Smooth muscle cell (in vitro differentiated cells): ENCODE measurements at regions not wholly inside any gene's neighbourhood (a gene's known extent, or its start where the extent isn't known, plus 50 kb on each side); places are given as distances from the start of the nearest gene placed in this dataset.
"Not testable (repeated sequence)": the region's sequence is repeated elsewhere in the genome, so short reads cannot be mapped to it uniquely, and the experiment has no call there.

Experiments used
- DNase-seq: peaks from one replicate; lab custom pipeline; 2025; ENCODE audit not compliant: unreplicated experiment; lab: John Stamatoyannopoulos, UW
- H2AFZ ChIP-seq: fragments of 200-600 bp; sonication (generic); 2 replicates; pipeline ENCODE4 v1.6.0; 2016; ENCODE audit warnings: antibody characterized with exemption, low read depth, mild to moderate bottlenecking
- H3F3A ChIP-seq: fragments of 200-600 bp; sonication (generic); 2 replicates; pipeline ENCODE4 v1.6.0; 2017; ENCODE audit warnings: antibody characterized with exemption, low read depth
- H3K27ac ChIP-seq: fragments of 200-600 bp; sonication (generic); 2 replicates; pipeline ENCODE4 v1.5.1; 2016; ENCODE audit warnings: low read depth, mild to moderate bottlenecking
- H3K27me3 ChIP-seq: fragments of 200-600 bp; sonication (generic); 2 replicates; pipeline ENCODE4 v1.6.1; 2016; ENCODE audit warnings: low read depth, mild to moderate bottlenecking
- H3K36me3 ChIP-seq: fragments of 200-600 bp; sonication (generic); 2 replicates; pipeline ENCODE4 v1.5.1; 2016; ENCODE audit warnings: low read depth
- H3K4me1 ChIP-seq: fragments of 200-600 bp; sonication (generic); 2 replicates; pipeline ENCODE4 v1.5.1; 2016; ENCODE audit warnings: low read depth
- H3K4me2 ChIP-seq: fragments of 200-600 bp; sonication (generic); 2 replicates; pipeline ENCODE4 v1.6.0; 2016; ENCODE audit warnings: mild to moderate bottlenecking
- H3K4me3 ChIP-seq: fragments of 200-600 bp; sonication (generic); 2 replicates; pipeline ENCODE4 v1.5.1; 2016; ENCODE audit warnings: mild to moderate bottlenecking
- H3K79me2 ChIP-seq: fragments of 200-600 bp; sonication (generic); 2 replicates; pipeline ENCODE4 v1.6.0; 2016; ENCODE audit warnings: low read depth, mild to moderate bottlenecking
- H3K9ac ChIP-seq: fragments of 200-600 bp; sonication (generic); 2 replicates; pipeline ENCODE4 v1.6.0; 2016; ENCODE audit warnings: low read depth
- H3K9me3 ChIP-seq: fragments of 200-600 bp; sonication (generic); replicated peaks from 2 replicates; pipeline ENCODE4 v1.5.1; 2016; ENCODE audit warnings: low read depth
- H4K20me1 ChIP-seq: fragments of 200-600 bp; sonication (generic); 2 replicates; pipeline ENCODE4 v1.6.0; 2016; ENCODE audit warnings: low read depth
- CTCF ChIP-seq: fragments of 200-600 bp; sonication (generic); IDR thresholded peaks from 2 replicates; pipeline ENCODE4 v1.5.1; 2017; ENCODE audit warnings: borderline replicate concordance, mild to moderate bottlenecking, antibody characterized with exemption; ENCODE audit not compliant: insufficient read depth, poor library complexity, severe bottlenecking
- whole genome bisulfite sequencing: methylation state at CpG from one replicate; pipeline ENCODE4 v1.1.7; 2016; ENCODE audit warnings: low lambda C conversion rate; 5-methylcytosine and 5-hydroxymethylcytosine counted together

DNA sequence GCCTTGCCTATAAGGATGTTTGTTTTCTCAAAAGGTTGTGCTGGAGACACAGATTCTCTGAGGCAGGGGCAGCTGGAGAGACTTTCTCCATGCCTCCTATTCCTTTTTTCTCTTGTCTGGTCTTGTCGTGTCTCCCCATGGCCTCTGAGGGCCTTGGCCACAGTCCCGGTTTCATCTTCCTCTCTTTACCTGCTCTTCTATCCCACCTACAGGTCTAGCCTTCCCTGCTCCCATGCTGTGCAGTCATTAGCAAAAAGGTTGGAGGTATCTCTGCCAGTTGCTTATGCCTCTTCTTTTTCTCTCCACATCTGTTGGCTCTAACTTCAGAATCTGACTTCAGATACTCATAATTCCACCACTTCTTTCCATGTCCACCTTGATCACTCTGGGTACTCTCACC lies 191.1 kb downstream of the IL20RB start:
- WGBS = 48% methylated on average over 2 of the region's 2 CpGs

GRCh38 chr3:137150825-137151224 lies 193.0 kb downstream of the IL20RB start:
- H4K20me1 ChIP-seq = no peaks in the 10 kb centered on the region
- no peaks in the 10 kb centered on the region for H3F3A ChIP-seq
- no peaks in the 10 kb centered on the region for H3K79me2 ChIP-seq
- no peak overlapping the region for H2AFZ ChIP-seq
- H3K4me3 ChIP-seq = no peak overlapping the region
- no peak for TF ChIP-seq CTCF
- DNase-seq = no peak
- H3K27me3 ChIP-seq = no peaks in the 10 kb centered on the region
- no peak overlapping the region for H3K27ac ChIP-seq
- H3K4me2 ChIP-seq = no peak overlapping the region
- no peaks in the 10 kb centered on the region for H3K9me3 ChIP-seq
- H3K4me1 ChIP-seq = no peaks in the 10 kb centered on the region
- H3K36me3 ChIP-seq = no peaks in the 10 kb centered on the region
- H3K9ac ChIP-seq = no peak overlapping the region
- WGBS = 90% methylated on average over 5 of the region's 5 CpGs

More for the DNA sequence above, 191.1 kb downstream of the IL20RB start:
- no peaks in the 10 kb centered on the region for H4K20me1 ChIP-seq
- H3K27ac ChIP-seq = no peak overlapping the region
- H3K27me3 ChIP-seq = no peaks in the 10 kb centered on the region
- no peaks in the 10 kb centered on the region for H3K79me2 ChIP-seq
- no peaks in the 10 kb centered on the region for H3K36me3 ChIP-seq
- no peaks in the 10 kb centered on the region for H3K9me3 ChIP-seq
- no peak overlapping the region for H2AFZ ChIP-seq
- H3F3A ChIP-seq = no peaks in the 10 kb centered on the region
- no peak for DNase-seq
- H3K4me2 ChIP-seq = no peak overlapping the region
- no peaks in the 10 kb centered on the region for H3K4me1 ChIP-seq
- no peak for TF ChIP-seq CTCF
- no peak overlapping the region for H3K4me3 ChIP-seq
- no peak overlapping the region for H3K9ac ChIP-seq

DNA sequence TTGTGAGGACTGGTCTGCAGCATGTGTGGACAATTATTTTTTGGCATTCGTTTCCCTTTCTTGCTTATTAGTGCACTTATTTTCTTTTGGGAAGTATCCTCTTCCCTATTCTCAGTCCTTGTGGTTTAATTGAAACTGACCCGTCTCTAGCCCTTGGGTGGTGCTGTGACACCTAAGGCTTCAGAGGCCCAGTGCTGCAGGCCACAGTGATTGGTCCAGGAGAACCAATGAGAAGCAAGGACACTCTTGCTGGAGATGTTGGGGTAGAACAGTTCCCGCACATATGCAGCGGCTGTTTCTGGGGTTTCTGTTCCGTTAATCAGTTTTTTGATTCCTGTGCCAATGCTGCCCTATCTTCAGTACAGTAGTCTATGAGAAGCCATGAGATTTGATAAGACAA lies 195.3 kb downstream of the IL20RB start:
- H3K27ac ChIP-seq, H3K4me1 ChIP-seq, H3K27me3 ChIP-seq, H3K36me3 ChIP-seq, H3K4me2 ChIP-seq, H3F3A ChIP-seq, H2AFZ ChIP-seq, H3K9me3 ChIP-seq, DNase-seq, H3K9ac ChIP-seq, H3K79me2 ChIP-seq, H3K4me3 ChIP-seq, H4K20me1 ChIP-seq: not testable (repeated sequence)
- 96% methylated on average over 5 of the region's 5 CpGs for WGBS

DNA sequence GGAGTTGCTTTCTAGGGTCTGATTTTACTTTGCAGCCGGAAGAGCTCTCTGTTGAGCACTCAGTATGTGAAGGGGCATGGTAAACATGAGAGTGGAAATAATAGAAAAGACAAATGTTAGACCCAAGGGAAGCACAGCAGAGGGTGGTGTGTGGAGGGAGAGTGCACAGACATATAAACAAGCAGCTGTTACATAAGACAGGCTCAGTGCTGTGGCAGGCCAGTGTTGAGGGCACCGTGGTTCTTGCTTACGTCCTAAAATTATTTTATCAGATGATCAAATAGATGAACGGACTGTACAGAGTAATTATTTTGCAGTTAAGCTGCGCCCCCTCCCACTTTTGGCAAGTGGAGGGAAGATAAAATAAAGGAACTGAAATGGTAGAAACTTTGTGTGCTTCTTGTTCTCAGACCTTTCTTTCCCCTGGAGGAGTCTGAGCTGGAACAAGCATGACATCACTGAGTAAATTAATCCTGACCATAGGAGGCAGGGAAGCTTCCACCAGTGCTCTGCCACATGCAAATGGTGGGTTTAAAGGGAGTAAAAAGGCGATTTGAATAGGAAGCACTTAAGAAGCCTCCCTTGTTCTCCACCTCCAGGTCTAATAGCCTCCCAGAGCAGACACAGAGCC lies 205.6 kb downstream of the IL20RB start:
- no peak for DNase-seq
- peak overlapping the region; percentile 14 for H3K27ac ChIP-seq
- H3F3A ChIP-seq = no peaks in the 10 kb centered on the region
- H3K4me2 ChIP-seq = peak overlapping the region; percentile 74
- peak overlapping the region; percentile 29 for H3K4me3 ChIP-seq
- H3K27me3 ChIP-seq = no peaks in the 10 kb centered on the region
- 38% methylated on average over 6 of the region's 6 CpGs for WGBS
- no peak for TF ChIP-seq CTCF
- H3K4me1 ChIP-seq = peaks cover 15% of the 10 kb centered on the region
- no peaks in the 10 kb centered on the region for H3K79me2 ChIP-seq
- no peaks in the 10 kb centered on the region for H3K36me3 ChIP-seq
- H3K9ac ChIP-seq = no peak overlapping the region
- H4K20me1 ChIP-seq = no peaks in the 10 kb centered on the region
- no peaks in the 10 kb centered on the region for H3K9me3 ChIP-seq
- peak overlapping the region; percentile 83 for H2AFZ ChIP-seq
